ENCODE measurements at regions not wholly inside any gene's neighbourhood (a gene's known extent, or its start where the extent isn't known, plus 50 kb on each side); places are given as distances from the start of the nearest gene placed in this dataset.

GRCh38 chr4:113844369-113844768 lies 82.8 kb upstream of the CAMK2D start:
- DNase-seq (ENCODE audit: low read depth in 1 of 2, low spot score in 1 of 2): no peak
- no peak overlapping the region for H3K4me3 ChIP-seq (replicated peaks; ENCODE audit: insufficient read depth, low read length)
- no peak overlapping the region for H3K27ac ChIP-seq (replicated peaks)
- H3K27me3 ChIP-seq (ENCODE audit: insufficient read depth, poor library complexity, severe bottlenecking): no peaks in the 10 kb centered on the region
- TF ChIP-seq CTCF (IDR thresholded peaks at IDR 0.05; ENCODE audit: insufficient read depth, low read length): no peak
- no peak for TF ChIP-seq SPI1 (IDR thresholded peaks at IDR 0.05; ENCODE audit: borderline replicate concordance, low read depth)
- TF ChIP-seq POLR2AphosphoS5 (IDR thresholded peaks at IDR 0.05; ENCODE audit: low read depth): no peak
- no peak for TF ChIP-seq GABPA (IDR thresholded peaks at IDR 0.05; ENCODE audit: low read depth)
- no peak for TF ChIP-seq REST (IDR thresholded peaks at IDR 0.05; ENCODE audit: insufficient replicate concordance, low read depth)

- no peaks in the 10 kb centered on the region for H3K27me3 ChIP-seq (ENCODE audit: insufficient read depth, poor library complexity, severe bottlenecking)
- no peak for TF ChIP-seq POLR2AphosphoS5 (IDR thresholded peaks at IDR 0.05; ENCODE audit: low read depth)
- TF ChIP-seq GABPA (IDR thresholded peaks at IDR 0.05; ENCODE audit: low read depth): no peak
- no peak for TF ChIP-seq SPI1 (IDR thresholded peaks at IDR 0.05; ENCODE audit: borderline replicate concordance, low read depth)
- TF ChIP-seq REST (IDR thresholded peaks at IDR 0.05; ENCODE audit: insufficient replicate concordance, low read depth): no peak
- TF ChIP-seq CTCF (IDR thresholded peaks at IDR 0.05; ENCODE audit: insufficient read depth, low read length): no peak
- no peak overlapping the region for H3K27ac ChIP-seq (replicated peaks)
- H3K4me3 ChIP-seq (replicated peaks; ENCODE audit: insufficient read depth, low read length): no peak overlapping the region
- no peak for DNase-seq (ENCODE audit: low read depth in 1 of 2, low spot score in 1 of 2)
Observed at GRCh38 chr4:113840861-113841260, 79.3 kb upstream of the CAMK2D start.

GRCh38 chr4:113838460-113838859 lies 76.9 kb upstream of the CAMK2D start:
- no peaks in the 10 kb centered on the region for H3K27me3 ChIP-seq (ENCODE audit: insufficient read depth, poor library complexity, severe bottlenecking)
- TF ChIP-seq POLR2AphosphoS5 (IDR thresholded peaks at IDR 0.05; ENCODE audit: low read depth) (no peak), SPI1 (IDR thresholded peaks at IDR 0.05; ENCODE audit: borderline replicate concordance, low read depth) (no peak), GABPA (IDR thresholded peaks at IDR 0.05; ENCODE audit: low read depth) (no peak), CTCF (IDR thresholded peaks at IDR 0.05; ENCODE audit: insufficient read depth, low read length) (no peak), REST (IDR thresholded peaks at IDR 0.05; ENCODE audit: insufficient replicate concordance, low read depth) (no peak)
- no peak overlapping the region for H3K4me3 ChIP-seq (replicated peaks; ENCODE audit: insufficient read depth, low read length)
- H3K27ac ChIP-seq (replicated peaks): no peak overlapping the region
- DNase-seq (ENCODE audit: low read depth in 1 of 2, low spot score in 1 of 2): no peak

Data from HL-60 (cell line).